GM21367 (cell line): ENCODE measurements at regions not wholly inside any gene's neighbourhood (a gene's known extent, or its start where the extent isn't known, plus 50 kb on each side); places are given as distances from the start of the nearest gene placed in this dataset.

Source experiments
- ATAC-seq: cut with Tn5 transposase; IDR thresholded peaks from one replicate; pipeline ENCODE4 v1.9.1; 2021; ENCODE audit not compliant: unreplicated experiment

- no peak for ATAC-seq
These were observed 88.3 kb upstream of the TAF1B start for GRCh38 chr2:9755008-9755407.

GRCh38 chr2:9755638-9756037, 87.6 kb upstream of the TAF1B start:
- no peak for ATAC-seq

GRCh38 chr2:9756692-9757250, 86.5 kb upstream of the TAF1B start:
- ATAC-seq: no peak

DNA sequence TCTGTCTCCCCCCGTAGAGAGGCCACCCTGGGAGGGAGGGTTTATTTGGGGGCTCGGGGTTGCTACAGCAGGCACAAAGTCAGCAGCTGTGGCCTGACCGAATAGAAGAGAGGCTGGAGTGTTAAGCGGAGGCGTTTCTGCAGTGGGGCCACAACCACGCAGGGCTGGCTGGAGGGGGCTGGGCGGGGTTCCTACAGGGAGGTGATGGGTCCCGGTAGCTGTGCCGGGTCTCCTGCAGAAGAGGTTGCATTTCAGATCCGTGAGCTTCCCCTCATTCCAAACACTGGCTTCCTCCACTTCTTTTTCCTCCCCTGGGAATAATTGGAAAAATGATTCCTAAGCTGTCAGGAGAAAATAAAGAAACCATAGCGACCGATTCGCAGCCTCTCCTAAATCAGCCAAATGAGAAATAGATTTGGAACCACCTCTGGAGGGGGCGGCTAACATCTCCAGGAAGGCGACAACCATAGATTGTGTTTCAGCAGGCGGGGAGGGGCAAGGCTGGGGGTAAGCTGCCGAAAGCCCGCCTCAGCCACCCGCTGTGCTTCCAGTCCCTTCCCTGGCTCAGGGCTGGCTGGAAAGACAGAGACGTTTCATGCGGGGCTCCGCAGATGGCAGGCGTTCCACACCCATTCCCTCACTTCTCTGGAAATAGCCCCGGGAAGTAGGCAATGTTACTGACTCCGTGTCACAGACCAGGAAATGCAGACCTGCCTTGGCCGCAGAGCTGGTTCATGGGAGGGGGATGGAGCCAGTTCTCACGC, 85.6 kb upstream of the TAF1B start:
- ATAC-seq: no peak

GRCh38 chr2:9758741-9759140, 84.5 kb upstream of the TAF1B start:
- ATAC-seq: no peak

GRCh38 chr2:9760069-9760901, 83.0 kb upstream of the TAF1B start:
- no peak for ATAC-seq

DNA sequence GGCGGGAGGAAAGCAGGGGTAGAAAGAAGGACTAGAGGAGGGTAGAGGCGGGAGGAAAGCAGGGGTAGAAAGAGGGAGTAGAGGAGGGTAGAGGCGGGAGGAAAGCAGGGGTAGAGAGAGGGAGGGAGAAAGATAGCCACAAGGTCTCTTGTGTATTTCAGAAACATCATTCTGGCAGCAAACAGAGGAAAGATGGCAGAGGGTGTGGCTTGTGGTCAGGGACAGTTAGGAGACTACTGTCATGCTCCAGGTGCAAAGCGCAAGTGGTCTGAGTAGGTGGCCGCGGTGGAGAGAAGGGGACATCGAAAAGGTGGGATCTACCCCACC, 82.4 kb upstream of the TAF1B start:
- ATAC-seq: no peak

- no peak for ATAC-seq
These were observed 81.7 kb upstream of the TAF1B start for GRCh38 chr2:9761577-9761976.

GRCh38 chr2:9762164-9762563, 81.1 kb upstream of the TAF1B start:
- no peak for ATAC-seq

GRCh38 chr2:9762941-9763340, 80.3 kb upstream of the TAF1B start:
- ATAC-seq: no peak

- ATAC-seq: no peak
These were observed 79.7 kb upstream of the TAF1B start for GRCh38 chr2:9763356-9764152.

DNA sequence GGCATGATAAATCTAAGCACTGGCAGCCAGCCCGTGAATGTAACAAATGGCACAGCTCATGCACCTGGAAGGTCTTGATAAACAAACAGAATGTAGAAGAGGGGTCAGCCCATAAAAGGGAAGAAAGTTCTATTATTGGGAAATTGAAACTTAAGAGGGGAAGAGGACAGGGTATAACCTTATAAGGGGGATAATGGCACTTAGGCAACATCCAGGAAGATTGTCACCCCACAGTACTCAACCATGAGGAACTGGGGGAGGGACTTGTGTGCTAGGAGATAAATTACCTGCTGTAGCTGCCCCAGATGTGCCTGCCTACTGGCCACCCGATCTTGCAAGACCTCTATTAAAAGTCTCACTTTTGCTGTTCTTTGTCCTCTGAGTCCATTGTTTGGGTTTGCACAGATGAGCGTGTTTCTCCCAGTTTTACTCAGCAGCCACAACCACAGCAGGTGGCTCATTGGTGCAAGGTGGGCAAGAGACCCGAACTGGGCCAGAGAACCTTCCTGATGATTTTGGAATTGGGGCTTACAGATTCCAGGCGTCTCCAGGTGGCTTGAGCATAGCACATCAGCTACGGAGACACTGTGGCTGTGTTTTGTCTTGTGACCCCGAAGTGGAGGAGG, 79.0 kb upstream of the TAF1B start:
- ATAC-seq: no peak

DNA sequence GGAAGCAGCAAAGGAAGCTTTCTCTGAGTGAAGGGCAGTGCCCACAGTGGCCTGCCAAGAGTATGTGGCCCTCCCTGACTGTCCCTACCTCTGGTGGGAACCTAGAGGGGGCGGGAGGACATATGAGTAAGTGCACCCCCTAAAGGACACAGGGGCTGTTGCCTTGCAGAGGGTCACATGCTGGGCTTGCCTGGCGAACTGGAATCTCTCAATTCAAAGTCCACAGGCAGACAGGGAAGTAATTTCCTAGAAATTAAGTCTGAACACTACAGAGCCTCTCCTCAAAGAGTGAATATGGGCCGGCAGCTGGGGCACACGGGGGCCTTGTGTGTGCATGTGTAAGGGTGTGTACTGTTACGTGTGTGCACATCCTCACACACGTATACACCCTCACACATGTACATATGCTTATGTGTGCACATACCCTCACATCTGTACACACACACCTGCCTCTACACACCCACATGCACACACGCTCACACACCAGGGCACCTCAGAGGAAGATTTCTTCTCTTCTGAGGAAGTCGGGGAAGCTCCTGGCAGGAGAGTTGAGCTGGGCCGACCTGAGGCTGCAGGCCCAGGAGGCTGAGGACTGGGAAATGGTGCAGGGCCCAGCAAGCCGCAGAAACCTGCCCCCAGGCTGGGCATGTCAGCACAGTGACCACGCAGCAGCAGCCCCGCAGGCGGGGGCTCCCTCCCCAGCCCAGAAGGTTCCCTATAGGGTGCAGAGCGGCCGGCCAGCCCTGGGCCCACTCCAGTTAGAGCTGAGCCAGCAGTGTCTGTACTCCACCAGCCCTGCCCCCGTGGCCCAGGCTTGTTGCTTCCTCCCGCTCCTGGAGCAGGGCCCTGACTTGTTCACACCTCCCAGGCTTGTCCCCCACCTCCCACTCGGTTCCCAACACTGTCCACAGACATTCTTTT, 77.4 kb upstream of the TAF1B start:
- no peak for ATAC-seq

DNA sequence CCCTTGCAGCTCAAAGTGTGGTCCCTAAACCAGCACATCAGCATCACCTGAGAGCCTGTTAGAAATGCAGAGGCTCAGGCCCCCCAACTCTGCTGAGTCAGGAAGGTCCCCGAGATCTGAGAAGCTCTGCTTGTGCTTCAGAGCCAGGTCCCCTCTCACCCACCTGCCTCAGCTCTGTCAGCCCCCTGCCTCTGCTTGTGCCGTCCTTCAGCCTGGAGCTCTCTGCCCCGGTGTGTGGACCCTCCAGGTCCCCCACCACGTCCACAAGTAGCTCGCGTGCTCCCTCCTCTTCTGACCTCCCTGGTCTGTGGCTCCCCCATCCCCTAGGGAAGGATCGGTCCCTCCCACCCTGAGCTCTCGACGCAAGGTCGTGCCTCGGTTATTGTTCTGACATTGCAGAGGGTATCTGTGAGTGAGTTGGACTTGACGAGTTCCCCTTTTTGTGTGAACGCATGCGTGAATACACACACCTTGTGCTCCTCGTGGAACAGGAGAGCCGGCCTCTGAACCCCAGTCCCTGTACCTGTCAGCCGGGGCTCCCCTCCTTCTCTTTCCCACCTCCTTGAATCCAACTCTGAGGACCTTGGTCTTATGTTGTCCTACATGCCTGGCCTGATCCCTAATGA, 75.5 kb upstream of the TAF1B start:
- ATAC-seq: no peak

DNA sequence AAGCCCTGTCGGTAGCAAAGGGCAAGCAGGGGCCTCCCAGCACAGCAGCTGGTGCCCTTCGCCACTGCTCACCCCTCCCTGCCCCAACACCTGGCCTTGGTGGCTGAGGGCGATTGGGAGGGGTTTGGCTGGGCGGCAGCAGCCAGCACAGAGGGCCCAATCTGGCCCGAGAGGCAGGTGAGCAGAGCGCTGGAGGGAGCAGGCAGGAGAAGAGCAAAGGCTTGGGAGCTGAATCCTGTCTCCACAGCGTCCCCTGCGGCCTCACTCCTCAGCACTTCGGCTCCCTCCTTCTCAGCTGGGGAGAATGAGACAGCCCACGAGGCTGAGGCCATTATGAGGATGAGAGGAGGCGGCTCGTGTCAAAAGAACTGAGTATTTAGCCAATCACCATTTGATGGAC, 74.9 kb upstream of the TAF1B start:
- ATAC-seq: no peak

- ATAC-seq: no peak
These were observed 73.9 kb upstream of the TAF1B start for GRCh38 chr2:9769171-9770005.

DNA sequence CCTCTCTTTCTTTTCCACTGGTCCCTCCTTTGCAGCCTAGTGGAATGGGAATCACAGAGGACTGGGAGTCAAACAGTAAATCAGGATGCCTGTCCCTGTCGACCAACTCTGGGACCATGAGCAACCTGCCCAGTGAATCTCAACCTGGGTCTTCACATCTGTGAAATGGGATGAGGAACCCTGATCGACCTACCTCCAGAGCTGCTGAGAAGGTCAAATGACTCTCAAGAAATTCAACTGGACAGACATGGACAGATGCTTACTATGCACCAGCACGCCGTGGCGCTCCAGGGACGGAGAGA, 73.3 kb upstream of the TAF1B start:
- ATAC-seq: no peak

- ATAC-seq: no peak
These were observed 72.8 kb upstream of the TAF1B start for GRCh38 chr2:9770308-9771100.
